ENCODE measurements at regions not wholly inside any gene's neighbourhood (a gene's known extent, or its start where the extent isn't known, plus 50 kb on each side); places are given as distances from the start of the nearest gene placed in this dataset.

- ChIA-PET CTCF (interaction anchor here (1.2 to 3.0 kb wide), 2 partner anchors 11 to 14 kb away, joined by 4 to 10 read pairs; no protein-coding TSS in a partner anchor), POLR2A (interaction anchor here (0.6 kb wide), 2 partner anchors 9 to 23 kb away, joined by 3 read pairs; no protein-coding TSS in a partner anchor)
- peak; percentile 72 for DNase-seq (ENCODE audit: low read depth, low spot score)
- TF ChIP-seq CTCF (IDR thresholded peaks at IDR 0.05; ENCODE audit: insufficient read depth, low read length, missing control alignments), result no peak
- no peak overlapping the region for H3K4me3 ChIP-seq (ENCODE audit: low read depth, low read length)
Measured at GRCh38 chr9:86500667-86501435, 146.6 kb upstream of the TUT7 start.

GRCh38 chr9:86500031-86500430, 145.8 kb upstream of the TUT7 start:
- no peak overlapping the region for H3K4me3 ChIP-seq (ENCODE audit: low read depth, low read length)
- POLR2A ChIA-PET, result no interaction called here
- CTCF ChIA-PET, result no interaction called here
- TF ChIP-seq CTCF (IDR thresholded peaks at IDR 0.05; ENCODE audit: insufficient read depth, low read length, missing control alignments), result no peak
- no peak for DNase-seq (ENCODE audit: low read depth, low spot score)

DNA sequence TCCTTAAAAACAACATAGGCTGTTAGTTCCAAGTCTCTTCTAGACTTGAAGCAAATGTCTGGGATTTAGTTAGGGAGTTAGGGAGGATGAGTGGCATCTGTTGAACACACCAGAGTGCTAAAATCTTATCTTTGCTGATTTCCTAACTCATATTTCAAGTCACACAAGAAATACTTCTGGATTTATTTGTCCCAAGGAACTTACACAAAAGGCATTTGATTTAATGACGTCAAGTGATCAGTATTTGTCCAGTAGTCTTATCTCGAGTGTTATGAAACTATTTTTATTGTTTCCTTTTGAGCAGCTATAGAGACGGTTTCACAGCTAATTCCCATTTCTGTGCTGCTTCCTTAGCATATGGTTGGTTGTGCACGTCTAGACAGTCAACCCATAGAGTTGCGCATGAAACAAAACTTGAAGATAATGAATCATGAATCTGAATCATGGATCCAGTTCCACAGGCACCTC, 140.5 kb upstream of the TUT7 start:
- POLR2A ChIA-PET, result no interaction called here
- TF ChIP-seq CTCF (IDR thresholded peaks at IDR 0.05; ENCODE audit: insufficient read depth, low read length, missing control alignments), result no peak
- H3K4me3 ChIP-seq (ENCODE audit: low read depth, low read length), result no peak overlapping the region
- CTCF ChIA-PET, result interaction anchor here (0.9 to 1.6 kb wide), 3 partner anchors 143 to 831 kb away, joined by 3 to 6 read pairs (median 4); no protein-coding TSS in a partner anchor
- peak; percentile 62 for DNase-seq (ENCODE audit: low read depth, low spot score)

DNA sequence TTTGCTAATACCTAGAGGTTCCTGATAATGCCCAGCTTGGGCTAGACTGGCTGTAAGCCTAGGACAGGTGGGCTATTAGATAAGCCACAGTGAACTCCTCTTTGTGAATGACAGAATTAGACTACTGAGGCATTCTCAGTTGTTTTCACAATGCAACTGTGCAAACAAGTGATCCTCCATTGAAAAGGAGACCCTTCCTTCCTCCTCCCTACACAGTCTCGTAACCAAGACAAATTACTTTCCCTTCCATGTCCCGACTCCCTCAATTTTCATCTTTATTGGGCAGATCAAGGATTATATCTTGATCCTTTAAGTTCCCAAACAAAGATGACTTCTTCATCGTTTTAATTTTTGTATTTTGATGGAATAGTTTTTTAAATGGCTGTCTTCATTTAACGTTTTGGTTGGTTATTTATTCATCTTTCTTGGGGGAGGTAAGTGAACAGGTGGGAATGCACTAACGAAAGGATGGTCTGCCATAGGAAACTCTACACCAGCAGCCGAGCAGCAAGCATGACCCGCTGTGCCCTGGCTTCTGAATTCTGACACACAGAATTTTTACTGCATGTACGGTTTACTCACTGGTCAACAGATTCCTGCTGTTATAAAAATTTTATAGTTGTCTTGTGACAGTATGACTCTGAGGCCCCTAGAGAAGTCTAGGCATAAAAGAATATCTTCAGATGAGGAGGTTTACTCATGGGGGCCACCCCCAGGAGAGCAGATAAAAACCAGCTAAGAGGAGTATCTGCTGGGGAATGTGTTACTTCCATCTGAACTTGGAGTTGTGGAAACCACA, 137.5 kb upstream of the TUT7 start:
- ChIA-PET CTCF (interaction anchor here (1.1 to 6.4 kb wide), 2 partner anchors 450 to 455 kb away, joined by 4 to 60 read pairs; partner anchors contain the start of gene GAS1), POLR2A (no interaction called here)
- H3K4me3 ChIP-seq (ENCODE audit: low read depth, low read length), result no peak overlapping the region
- TF ChIP-seq CTCF (IDR thresholded peaks at IDR 0.05; ENCODE audit: insufficient read depth, low read length, missing control alignments), result no peak
- no peak for DNase-seq (ENCODE audit: low read depth, low spot score)

- H3K4me3 ChIP-seq (ENCODE audit: low read depth, low read length), result no peak overlapping the region
- no peak for DNase-seq (ENCODE audit: low read depth, low spot score)
- ChIA-PET POLR2A (interaction anchor here (0.5 kb wide), 1 partner anchor 459 kb away, joined by 3 read pairs; the partner anchor contains the start of gene GAS1), CTCF (interaction anchor here (1.0 to 6.5 kb wide), 9 partner anchors 14 to 836 kb away, joined by 3 to 79 read pairs (median 10); partner anchors contain the start of gene GAS1)
- TF ChIP-seq CTCF (IDR thresholded peaks at IDR 0.05; ENCODE audit: insufficient read depth, low read length, missing control alignments), result no peak
Measured at GRCh38 chr9:86488794-86489193, 134.6 kb upstream of the TUT7 start.
